Fibroblast of skin of scalp (primary cell): ENCODE measurements at regions not wholly inside any gene's neighbourhood (a gene's known extent, or its start where the extent isn't known, plus 50 kb on each side); places are given as distances from the start of the nearest gene placed in this dataset.

Experiments used
- DNase-seq: peaks from one replicate; pipeline ENCODE4 v3.0.0-alpha.2; 2013

- DNase-seq = no peak
Measured at GRCh38 chr1:4595341-4596225, 58.8 kb upstream of the AJAP1 start.

- no peak for DNase-seq
Measured at GRCh38 chr1:4596486-4596885, 57.9 kb upstream of the AJAP1 start.

DNA sequence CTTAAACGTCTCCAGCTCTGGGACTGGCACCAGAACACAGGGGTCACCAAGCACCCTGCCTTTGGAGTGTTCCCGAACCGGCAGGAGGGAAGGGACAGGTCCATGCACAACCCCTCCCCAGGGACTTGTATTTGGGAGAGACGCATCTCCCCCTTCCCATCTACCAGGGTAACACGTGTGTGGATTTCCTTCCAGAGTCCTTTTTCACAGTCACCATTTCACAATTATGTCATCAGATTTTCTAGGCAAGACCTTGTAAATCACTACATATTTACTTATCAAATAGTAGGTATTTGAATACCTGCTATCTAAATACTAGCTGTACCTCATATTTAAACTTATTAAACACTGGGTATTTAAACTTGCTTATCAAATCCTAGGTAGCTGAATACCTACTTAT lies 57.4 kb upstream of the AJAP1 start:
- no peak for DNase-seq

- DNase-seq = no peak
Measured at GRCh38 chr1:4598561-4598960, 55.8 kb upstream of the AJAP1 start.

GRCh38 chr1:4599521-4599920 lies 54.9 kb upstream of the AJAP1 start:
- DNase-seq = no peak

GRCh38 chr1:4599951-4600481 lies 54.4 kb upstream of the AJAP1 start:
- no peak for DNase-seq

- no peak for DNase-seq
Measured at GRCh38 chr1:4600615-4601460, 53.6 kb upstream of the AJAP1 start.

- DNase-seq = no peak
Measured at GRCh38 chr1:4601941-4602340, 52.5 kb upstream of the AJAP1 start.

GRCh38 chr1:4602462-4603294 lies 51.7 kb upstream of the AJAP1 start:
- DNase-seq = no peak

DNA sequence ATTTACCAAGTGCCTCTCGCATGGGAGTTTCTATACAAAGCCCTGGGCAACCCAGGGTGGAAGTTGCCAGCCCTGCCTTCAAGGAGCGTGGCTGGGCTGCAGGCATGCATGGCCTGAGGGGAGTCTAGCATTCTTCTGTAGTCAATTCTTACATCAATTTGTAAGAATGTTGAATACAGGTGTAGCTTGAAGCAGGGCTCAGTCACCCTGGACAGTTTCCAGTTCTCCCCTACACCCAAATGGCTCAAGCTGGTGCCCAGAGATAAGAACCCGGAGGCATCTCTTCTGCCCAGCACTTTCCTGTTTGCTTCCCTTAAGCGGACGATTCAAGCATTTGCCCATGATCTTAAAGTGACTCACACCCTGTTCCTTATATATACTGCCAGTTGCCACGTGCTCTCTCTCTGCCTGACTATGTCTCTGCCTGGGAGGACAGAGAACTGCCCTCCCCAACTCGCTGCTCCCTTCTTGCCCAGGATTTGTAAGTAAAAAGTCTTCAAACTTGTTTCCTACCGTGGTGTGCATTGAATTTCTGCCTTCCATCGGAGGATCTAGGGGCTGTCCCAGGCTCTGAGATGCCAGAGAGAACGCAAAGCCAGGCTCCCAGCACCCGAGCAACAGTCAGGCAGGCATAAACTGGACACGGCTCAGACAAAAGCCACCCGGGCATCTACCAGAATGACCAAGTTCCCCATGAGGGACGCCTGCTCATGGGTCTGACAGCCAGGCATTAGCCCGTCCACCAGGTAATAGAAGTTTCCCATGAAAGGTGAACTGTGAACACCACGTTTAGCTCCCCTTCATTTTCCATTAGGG lies 50.9 kb upstream of the AJAP1 start:
- no peak for DNase-seq
